ENCODE measurements at regions not wholly inside any gene's neighbourhood (a gene's known extent, or its start where the extent isn't known, plus 50 kb on each side); places are given as distances from the start of the nearest gene placed in this dataset.
"Not testable (repeated sequence)": the region's sequence is repeated elsewhere in the genome, so short reads cannot be mapped to it uniquely, and the experiment has no call there.

DNA sequence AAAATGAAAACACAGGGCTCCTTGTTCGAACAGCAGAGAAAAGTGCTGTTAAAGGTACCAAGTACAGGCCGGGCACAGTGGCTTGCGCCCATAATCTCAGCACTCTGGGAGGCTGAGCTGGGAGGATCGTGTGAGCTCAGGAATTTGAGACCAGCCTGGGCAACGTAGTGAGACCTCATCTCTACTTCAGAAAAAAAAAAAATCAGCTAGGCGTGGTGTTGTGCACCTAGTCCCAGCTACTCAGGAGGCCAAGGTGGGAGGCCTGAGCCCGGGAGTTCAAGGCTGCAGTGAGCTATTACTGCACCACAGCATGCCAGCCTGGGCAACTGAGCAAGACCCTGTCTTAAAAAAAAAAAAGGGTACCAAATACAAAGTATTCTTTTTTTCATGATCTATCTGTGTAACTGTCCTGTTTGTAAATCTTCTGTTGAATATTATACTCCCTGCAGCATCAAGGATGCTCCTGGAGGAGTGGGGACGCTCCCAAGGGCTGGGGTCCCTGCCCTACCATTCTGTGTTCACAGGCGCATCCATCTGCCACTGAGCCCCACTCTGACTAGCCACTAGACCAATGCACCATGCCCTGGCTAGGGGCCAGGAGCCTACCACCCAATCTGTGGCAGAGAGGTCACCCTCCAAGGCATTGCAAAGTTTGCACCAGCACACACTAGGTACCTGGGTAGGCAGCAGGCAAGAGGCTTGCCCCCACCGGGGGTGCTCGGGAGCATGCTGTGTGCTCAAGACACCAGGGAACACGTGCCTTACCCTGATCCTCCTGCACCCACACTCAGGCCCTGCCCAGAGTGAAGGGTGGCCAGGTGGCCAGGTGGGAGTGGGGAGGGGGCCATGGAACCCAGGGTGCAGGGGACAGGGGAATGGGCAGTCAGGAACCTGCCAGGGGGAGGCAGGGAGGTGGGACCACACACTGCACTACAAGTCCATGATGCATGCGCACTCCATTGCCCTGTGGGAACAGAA lies 67.3 kb upstream of the KMT2C start:
- no peaks in the 10 kb centered on the region for H3K27me3 Mint-ChIP-seq
- H3K4me3 Mint-ChIP-seq, result no peak overlapping the region
- no peak overlapping the region for H3K27ac Mint-ChIP-seq
- TF ChIP-seq, protein P1, sequence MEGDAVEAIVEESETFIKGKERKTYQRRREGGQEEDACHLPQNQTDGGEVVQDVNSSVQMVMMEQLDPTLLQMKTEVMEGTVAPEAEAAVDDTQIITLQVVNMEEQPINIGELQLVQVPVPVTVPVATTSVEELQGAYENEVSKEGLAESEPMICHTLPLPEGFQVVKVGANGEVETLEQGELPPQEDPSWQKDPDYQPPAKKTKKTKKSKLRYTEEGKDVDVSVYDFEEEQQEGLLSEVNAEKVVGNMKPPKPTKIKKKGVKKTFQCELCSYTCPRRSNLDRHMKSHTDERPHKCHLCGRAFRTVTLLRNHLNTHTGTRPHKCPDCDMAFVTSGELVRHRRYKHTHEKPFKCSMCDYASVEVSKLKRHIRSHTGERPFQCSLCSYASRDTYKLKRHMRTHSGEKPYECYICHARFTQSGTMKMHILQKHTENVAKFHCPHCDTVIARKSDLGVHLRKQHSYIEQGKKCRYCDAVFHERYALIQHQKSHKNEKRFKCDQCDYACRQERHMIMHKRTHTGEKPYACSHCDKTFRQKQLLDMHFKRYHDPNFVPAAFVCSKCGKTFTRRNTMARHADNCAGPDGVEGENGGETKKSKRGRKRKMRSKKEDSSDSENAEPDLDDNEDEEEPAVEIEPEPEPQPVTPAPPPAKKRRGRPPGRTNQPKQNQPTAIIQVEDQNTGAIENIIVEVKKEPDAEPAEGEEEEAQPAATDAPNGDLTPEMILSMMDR (IDR thresholded peaks at IDR 0.05), result no peak
- no peaks in the 10 kb centered on the region for H3K36me3 Mint-ChIP-seq (ENCODE audit: low read depth)
- CTCF ChIA-PET, result no interaction called here
- POLR2A ChIA-PET, result no interaction called here
- no peak for DNase-seq
- intact Hi-C loops (cut with micrococcal nuclease), result no loop called here
- H3K4me1 Mint-ChIP-seq, result no peaks in the 10 kb centered on the region
- no peaks in the 10 kb centered on the region for H3K9me3 Mint-ChIP-seq
- ATAC-seq (ENCODE audit: low read depth), result no peak

DNA sequence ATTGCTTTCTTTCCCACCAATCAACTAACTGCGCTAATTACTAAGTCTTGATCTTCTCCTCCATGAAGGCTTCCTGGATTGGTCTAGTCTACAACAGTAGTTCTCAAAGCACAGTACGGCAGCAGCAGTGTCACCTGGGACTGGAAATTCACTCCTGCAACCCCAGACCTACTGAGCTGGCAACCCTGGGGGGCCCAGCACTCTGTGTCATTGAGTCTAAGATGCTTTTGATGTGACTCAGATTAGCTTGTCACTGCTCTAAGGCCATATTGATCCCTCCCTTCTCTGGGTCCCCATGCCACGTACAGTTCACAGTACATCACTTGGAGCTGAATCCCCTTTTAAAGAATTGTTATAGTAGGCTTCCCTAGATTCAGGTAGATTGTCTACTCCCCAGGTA lies 65.7 kb upstream of the KMT2C start:
- TF ChIP-seq, protein P1 (IDR thresholded peaks at IDR 0.05), result no peak
- H3K27ac Mint-ChIP-seq, result no peak overlapping the region
- no peak overlapping the region for H3K4me3 Mint-ChIP-seq
- no peaks in the 10 kb centered on the region for H3K9me3 Mint-ChIP-seq
- ChIA-PET CTCF (no interaction called here), POLR2A (no interaction called here)
- no peaks in the 10 kb centered on the region for H3K36me3 Mint-ChIP-seq (ENCODE audit: low read depth)
- DNase-seq, result no peak
- H3K27me3 Mint-ChIP-seq, result no peaks in the 10 kb centered on the region
- no peak for ATAC-seq (ENCODE audit: low read depth)
- intact Hi-C loops (cut with micrococcal nuclease), result no loop called here
- no peaks in the 10 kb centered on the region for H3K4me1 Mint-ChIP-seq

DNA sequence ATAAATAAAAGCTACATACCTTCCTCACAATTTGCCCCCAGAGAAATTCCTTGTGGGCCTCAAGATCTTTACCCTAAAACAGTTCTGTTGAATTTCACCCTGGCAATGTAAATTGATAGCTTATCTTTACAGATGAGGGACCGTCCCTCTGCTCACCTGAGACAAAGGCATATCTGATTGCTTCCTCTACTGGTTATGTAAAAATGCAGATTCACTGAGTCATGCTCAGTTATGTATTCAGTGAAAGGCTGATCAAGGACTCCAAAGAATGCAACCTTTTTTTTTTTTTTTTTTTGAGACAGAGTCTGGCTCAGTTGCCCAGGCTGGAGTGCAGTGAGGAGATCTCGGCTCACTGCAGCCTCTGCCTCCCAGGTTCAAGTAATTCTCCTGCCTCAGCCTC lies 64.2 kb upstream of the KMT2C start:
- H3K4me3 Mint-ChIP-seq; CTCF ChIA-PET; DNase-seq; intact Hi-C loops (cut with micrococcal nuclease); POLR2A ChIA-PET; ATAC-seq (ENCODE audit: low read depth); H3K27me3 Mint-ChIP-seq; H3K9me3 Mint-ChIP-seq; H3K36me3 Mint-ChIP-seq (ENCODE audit: low read depth); H3K4me1 Mint-ChIP-seq; H3K27ac Mint-ChIP-seq: not testable (repeated sequence)

DNA sequence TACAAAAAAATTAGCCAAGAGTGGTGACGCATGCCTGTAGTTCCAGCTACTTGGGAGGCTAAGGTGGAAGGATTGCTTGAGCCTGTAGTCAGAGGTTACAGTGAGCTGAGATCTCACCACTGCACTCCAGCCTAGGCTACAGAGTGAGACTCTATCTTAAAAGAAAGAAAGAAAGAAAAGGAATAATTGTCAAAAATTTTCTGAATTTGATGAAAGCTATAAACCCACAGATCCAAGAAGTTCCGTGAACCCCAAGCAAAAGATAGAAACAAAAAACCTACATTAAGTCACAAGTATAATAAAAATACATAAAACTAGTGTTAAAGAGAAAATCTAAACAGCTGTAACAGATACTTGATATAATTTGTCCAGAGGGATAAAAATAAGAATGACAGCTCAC lies 60.1 kb upstream of the KMT2C start:
- Mint-ChIP-seq H3K27me3 (no peaks in the 10 kb centered on the region), H3K27ac (no peak overlapping the region), H3K4me3 (no peak overlapping the region), H3K36me3 (ENCODE audit: low read depth) (no peaks in the 10 kb centered on the region), H3K9me3 (no peaks in the 10 kb centered on the region), H3K4me1 (no peaks in the 10 kb centered on the region)
- ATAC-seq (ENCODE audit: low read depth) (no peak), DNase-seq (no peak)
- POLR2A ChIA-PET, result no interaction called here
- CTCF ChIA-PET, result interaction anchor here (0.6 kb wide), 1 partner anchor 15 kb away, joined by 4 read pairs; no protein-coding TSS in a partner anchor
- intact Hi-C loops (cut with micrococcal nuclease), result no loop called here
- TF ChIP-seq, protein P1 (IDR thresholded peaks at IDR 0.05), result no peak

DNA sequence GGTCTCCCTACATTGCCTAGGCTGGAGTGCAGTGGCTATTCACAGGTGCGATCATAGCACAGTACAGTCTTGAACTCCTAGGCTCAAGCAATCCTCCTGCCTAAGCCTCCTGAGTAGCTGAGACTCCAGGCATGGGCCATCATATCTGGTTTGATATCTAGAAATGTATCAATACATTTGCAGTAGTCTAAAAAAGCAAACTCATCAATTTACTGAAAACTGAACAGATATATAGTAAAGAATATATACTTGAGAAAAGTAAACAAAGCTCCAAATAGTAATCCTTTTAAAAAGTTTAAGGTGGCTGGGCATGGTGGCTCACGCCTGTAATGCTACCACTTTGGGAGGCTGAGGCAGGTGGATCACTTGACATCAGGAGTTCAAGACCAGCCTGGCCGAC lies 57.1 kb upstream of the KMT2C start:
- TF ChIP-seq, protein P1 (IDR thresholded peaks at IDR 0.05), result no peak
- ChIA-PET POLR2A (no interaction called here), CTCF (no interaction called here)
- intact Hi-C loops (cut with micrococcal nuclease), result no loop called here
- H3K4me3 Mint-ChIP-seq, result no peak overlapping the region
- no peak for DNase-seq
- no peaks in the 10 kb centered on the region for H3K4me1 Mint-ChIP-seq
- H3K27ac Mint-ChIP-seq, result no peak overlapping the region
- H3K36me3 Mint-ChIP-seq (ENCODE audit: low read depth), result no peaks in the 10 kb centered on the region
- ATAC-seq (ENCODE audit: low read depth), result no peak
- H3K27me3 Mint-ChIP-seq, result no peaks in the 10 kb centered on the region
- no peaks in the 10 kb centered on the region for H3K9me3 Mint-ChIP-seq

All from activated B cell treated with CpG ODN at 0.5 μM for 24 hours (primary cell).